Epithelial cell of esophagus (primary cell): ENCODE measurements at regions not wholly inside any gene's neighbourhood (a gene's known extent, or its start where the extent isn't known, plus 50 kb on each side); places are given as distances from the start of the nearest gene placed in this dataset.

Experiments used
- DNase-seq: peaks from one replicate; pipeline ENCODE4 v3.0.0; 2010; ENCODE audit warnings: low read depth
- H3K4me3 ChIP-seq: 2 replicates; pipeline ENCODE4 v1.5.1; 2011; ENCODE audit warnings: mild to moderate bottlenecking, low read length, control low read depth
- TF ChIP-seq, protein P1 (sequence below): IDR thresholded peaks from 2 replicates; pipeline ENCODE4 v1.5.1; 2011; ENCODE audit warnings: low read depth, mild to moderate bottlenecking, low read length, control low read depth, inconsistent platforms; ENCODE audit not compliant: insufficient read depth; ENCODE audit errors: missing control alignments

- DNase-seq, result no peak
- H3K4me3 ChIP-seq, result no peak overlapping the region
- TF ChIP-seq, protein P1, sequence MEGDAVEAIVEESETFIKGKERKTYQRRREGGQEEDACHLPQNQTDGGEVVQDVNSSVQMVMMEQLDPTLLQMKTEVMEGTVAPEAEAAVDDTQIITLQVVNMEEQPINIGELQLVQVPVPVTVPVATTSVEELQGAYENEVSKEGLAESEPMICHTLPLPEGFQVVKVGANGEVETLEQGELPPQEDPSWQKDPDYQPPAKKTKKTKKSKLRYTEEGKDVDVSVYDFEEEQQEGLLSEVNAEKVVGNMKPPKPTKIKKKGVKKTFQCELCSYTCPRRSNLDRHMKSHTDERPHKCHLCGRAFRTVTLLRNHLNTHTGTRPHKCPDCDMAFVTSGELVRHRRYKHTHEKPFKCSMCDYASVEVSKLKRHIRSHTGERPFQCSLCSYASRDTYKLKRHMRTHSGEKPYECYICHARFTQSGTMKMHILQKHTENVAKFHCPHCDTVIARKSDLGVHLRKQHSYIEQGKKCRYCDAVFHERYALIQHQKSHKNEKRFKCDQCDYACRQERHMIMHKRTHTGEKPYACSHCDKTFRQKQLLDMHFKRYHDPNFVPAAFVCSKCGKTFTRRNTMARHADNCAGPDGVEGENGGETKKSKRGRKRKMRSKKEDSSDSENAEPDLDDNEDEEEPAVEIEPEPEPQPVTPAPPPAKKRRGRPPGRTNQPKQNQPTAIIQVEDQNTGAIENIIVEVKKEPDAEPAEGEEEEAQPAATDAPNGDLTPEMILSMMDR, result no peak
These were observed 653.1 kb downstream of the TBC1D32 start for GRCh38 chr6:120681204-120681603.

DNA sequence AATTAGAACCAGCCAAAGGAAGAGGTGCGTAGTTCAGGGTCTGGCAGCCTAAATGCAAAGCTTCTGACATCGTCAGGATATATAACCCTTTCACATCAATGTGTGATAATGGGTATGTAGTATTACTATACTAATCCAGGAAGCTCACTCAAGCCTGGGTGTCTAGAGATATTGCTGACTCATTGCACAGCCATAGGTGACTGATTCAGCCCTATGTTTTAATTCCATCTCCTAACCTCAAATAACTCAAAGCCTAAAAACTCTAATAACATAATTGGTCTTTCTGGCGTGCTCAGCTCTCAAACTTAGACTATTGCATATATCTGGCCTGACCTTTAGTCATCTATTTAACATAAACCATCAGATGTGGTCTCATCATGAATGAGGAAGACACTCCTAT lies 658.4 kb downstream of the TBC1D32 start:
- peak; percentile 61 for DNase-seq
- TF ChIP-seq, protein P1, result no peak
- H3K4me3 ChIP-seq, result no peak overlapping the region

DNA sequence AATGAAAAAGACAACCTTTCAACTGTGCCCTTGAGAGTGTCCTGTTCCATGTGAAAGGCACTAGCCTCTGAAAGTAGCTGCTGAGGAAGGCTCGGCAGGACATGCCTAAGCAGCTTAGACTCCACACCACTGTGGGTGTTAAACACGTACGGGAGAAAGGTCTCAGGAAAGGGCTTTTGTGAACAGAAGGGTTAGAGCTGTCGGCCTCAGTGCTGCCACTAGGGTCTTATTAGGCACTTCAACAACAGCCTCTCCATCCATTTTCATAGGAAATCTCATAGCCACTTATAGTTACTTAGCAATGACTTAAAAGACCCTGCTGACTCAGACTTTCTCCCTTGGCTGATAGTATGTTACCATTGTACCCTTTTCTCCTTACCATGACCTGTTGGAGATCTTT lies 662.8 kb downstream of the TBC1D32 start:
- TF ChIP-seq, protein P1, result no peak
- no peak for DNase-seq
- no peak overlapping the region for H3K4me3 ChIP-seq

- no peak for DNase-seq
- no peak overlapping the region for H3K4me3 ChIP-seq
- TF ChIP-seq, protein P1, result no peak
These were observed 681.8 kb downstream of the TBC1D32 start for GRCh38 chr6:120652506-120652905.

DNA sequence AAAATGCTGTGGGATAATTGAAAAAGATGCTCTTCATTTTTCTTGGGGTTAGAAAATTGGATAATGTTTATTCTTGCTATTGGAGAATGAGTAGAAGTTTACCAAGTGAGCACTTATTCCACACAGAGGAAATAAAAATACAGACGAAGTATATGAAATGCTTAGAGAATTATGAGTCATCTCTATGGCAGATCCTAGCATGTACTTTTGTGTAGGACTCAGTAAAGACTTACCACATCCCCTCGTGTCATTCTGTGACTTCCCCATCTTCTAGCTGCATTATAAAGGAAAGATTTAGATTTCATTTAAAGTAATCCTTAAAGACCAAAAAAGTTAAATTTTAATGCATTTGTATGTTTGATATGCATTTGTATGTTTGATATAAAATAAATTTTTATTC lies 685.6 kb downstream of the TBC1D32 start:
- peak; percentile 78 for DNase-seq
- H3K4me3 ChIP-seq, result no peak overlapping the region
- TF ChIP-seq, protein P1, result no peak

GRCh38 chr6:120646101-120646500 lies 688.2 kb downstream of the TBC1D32 start:
- no peak for DNase-seq
- TF ChIP-seq, protein P1, result no peak
- H3K4me3 ChIP-seq, result no peak overlapping the region

GRCh38 chr6:120632975-120633374 lies 701.3 kb downstream of the TBC1D32 start:
- no peak for DNase-seq
- TF ChIP-seq, protein P1, result no peak
- no peak overlapping the region for H3K4me3 ChIP-seq
